ENCODE measurements at regions not wholly inside any gene's neighbourhood (a gene's known extent, or its start where the extent isn't known, plus 50 kb on each side); places are given as distances from the start of the nearest gene placed in this dataset.

DNA sequence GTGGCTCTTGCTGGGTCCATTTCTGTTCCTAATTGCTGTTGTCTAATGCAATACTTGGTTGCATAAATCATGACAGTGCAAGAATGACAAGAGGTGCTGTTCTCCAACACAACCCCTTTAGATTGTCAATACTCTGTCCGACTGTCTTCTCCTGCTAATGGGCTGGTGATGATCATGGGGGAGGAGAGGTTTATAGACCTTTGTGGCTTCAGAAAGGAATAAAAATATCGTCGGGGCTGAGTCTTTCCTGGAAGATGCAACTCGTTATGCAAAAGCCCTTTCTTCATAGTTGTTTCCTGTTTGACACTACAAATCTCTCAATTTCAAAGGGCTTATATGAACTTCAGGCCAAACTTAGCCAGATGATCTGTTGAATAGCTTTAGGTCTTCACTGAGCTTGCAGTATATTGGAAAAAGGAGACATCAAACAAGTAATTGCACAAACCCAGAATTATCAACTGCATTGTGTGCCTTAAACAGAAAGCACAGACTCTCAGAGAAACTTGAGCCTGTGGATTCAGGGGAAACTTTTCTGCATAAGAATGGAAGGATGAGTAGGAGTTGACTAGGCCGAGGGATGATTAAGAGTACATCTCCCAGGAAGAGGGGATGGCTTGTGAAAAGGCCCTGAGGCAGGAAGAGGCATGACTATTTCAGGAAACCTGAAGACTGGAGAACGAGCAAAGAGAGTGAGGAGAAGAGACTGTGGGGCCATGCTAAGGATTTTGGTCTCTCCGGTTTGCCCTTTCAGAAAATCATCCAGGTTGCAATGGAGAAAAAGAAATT, 107.6 kb downstream of the TSEN15 start:
- peak; percentile 83 for DNase-seq (ENCODE audit: low read depth)
- no peak overlapping the region for H3K4me3 ChIP-seq (ENCODE audit: low read depth, low read length)
- TF ChIP-seq POLR2A (IDR thresholded peaks at IDR 0.05; ENCODE audit: extremely low read depth, insufficient read length) (no peak), MYC (IDR thresholded peaks at IDR 0.05; ENCODE audit: low read depth, low read length) (no peak)
- TF ChIP-seq, protein P1, sequence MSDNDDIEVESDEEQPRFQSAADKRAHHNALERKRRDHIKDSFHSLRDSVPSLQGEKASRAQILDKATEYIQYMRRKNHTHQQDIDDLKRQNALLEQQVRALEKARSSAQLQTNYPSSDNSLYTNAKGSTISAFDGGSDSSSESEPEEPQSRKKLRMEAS (IDR thresholded peaks at IDR 0.05; ENCODE audit: low read depth, low read length): no peak
- TF ChIP-seq, protein P2, sequence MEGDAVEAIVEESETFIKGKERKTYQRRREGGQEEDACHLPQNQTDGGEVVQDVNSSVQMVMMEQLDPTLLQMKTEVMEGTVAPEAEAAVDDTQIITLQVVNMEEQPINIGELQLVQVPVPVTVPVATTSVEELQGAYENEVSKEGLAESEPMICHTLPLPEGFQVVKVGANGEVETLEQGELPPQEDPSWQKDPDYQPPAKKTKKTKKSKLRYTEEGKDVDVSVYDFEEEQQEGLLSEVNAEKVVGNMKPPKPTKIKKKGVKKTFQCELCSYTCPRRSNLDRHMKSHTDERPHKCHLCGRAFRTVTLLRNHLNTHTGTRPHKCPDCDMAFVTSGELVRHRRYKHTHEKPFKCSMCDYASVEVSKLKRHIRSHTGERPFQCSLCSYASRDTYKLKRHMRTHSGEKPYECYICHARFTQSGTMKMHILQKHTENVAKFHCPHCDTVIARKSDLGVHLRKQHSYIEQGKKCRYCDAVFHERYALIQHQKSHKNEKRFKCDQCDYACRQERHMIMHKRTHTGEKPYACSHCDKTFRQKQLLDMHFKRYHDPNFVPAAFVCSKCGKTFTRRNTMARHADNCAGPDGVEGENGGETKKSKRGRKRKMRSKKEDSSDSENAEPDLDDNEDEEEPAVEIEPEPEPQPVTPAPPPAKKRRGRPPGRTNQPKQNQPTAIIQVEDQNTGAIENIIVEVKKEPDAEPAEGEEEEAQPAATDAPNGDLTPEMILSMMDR (IDR thresholded peaks at IDR 0.05; ENCODE audit: low read depth, low read length): no peak

DNA sequence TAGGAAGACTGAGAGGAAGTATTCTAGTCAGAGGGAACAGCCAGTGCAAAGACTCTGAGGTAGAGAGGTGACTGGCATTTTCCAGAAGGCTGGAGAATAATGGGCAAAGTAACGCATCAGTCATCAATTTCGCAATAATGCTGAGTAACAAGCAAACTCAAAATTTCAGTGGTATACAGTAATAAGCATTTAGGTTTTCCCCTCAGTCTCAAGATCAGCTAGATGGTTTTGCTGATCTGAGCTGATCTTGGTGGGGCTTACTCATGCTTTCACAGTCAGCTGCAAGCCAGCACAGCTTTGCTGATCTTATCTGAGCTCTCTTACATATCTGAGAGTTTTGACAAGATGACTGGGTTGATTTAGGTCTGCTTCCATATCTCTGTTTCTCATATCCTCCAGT, 108.7 kb downstream of the TSEN15 start:
- peak; percentile 31 for DNase-seq (ENCODE audit: low read depth)
- TF ChIP-seq, protein P1 (IDR thresholded peaks at IDR 0.05; ENCODE audit: low read depth, low read length): no peak
- TF ChIP-seq POLR2A (IDR thresholded peaks at IDR 0.05; ENCODE audit: extremely low read depth, insufficient read length): no peak
- no peak for TF ChIP-seq MYC (IDR thresholded peaks at IDR 0.05; ENCODE audit: low read depth, low read length)
- TF ChIP-seq, protein P2 (IDR thresholded peaks at IDR 0.05; ENCODE audit: low read depth, low read length): no peak
- no peak overlapping the region for H3K4me3 ChIP-seq (ENCODE audit: low read depth, low read length)

DNA sequence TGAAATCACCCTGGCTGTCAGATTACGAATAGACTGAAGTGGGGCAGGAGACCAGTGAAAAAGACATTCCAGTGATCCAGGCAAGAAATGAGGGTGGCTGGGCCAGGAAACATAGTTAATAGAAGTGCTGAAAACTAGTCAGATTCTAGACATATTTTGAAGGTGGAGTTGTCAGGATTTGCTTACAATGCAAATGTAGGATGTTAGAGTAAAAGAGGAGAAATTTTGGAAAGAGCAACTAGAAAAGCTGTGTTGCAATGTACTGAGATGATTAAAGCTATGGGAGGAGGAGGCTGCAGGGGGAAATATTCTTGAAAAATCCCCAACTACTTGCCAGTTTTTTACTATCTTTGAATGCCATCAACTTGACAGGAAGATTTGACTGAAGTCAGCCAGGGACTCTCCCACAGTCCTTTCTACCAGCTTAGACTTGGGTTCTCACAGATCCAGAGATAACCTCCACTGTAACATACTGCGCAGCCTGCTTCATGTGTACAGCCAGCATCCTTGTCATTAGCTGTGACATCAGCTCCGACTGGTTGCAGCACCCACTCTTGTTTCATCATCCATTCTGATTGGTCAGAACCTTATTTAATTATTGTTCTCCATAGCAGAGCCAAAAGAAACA, 109.7 kb downstream of the TSEN15 start:
- no peak overlapping the region for H3K4me3 ChIP-seq (ENCODE audit: low read depth, low read length)
- DNase-seq (ENCODE audit: low read depth): no peak
- TF ChIP-seq, protein P2 (IDR thresholded peaks at IDR 0.05; ENCODE audit: low read depth, low read length): no peak
- TF ChIP-seq POLR2A (IDR thresholded peaks at IDR 0.05; ENCODE audit: extremely low read depth, insufficient read length): no peak
- TF ChIP-seq, protein P1 (IDR thresholded peaks at IDR 0.05; ENCODE audit: low read depth, low read length): no peak
- TF ChIP-seq MYC (IDR thresholded peaks at IDR 0.05; ENCODE audit: low read depth, low read length): no peak

DNA sequence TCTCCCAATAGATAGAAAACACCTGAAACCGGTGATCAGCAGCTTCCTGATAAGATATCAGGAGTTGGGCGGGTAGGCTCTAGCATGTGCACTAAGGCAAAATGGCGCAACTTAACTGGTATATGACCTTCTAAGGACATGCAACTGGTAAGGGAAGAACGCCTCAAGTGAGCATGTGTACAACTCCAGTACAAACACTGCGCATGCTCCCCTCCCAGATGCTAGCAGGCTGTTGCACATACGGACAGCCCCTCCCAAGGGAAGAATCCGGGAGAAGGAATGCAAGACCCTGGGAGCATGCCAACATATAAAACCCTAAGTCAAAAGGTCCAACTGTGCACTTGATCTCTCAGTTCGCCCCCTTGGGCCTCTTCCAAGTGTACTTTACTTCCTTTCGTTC, 110.8 kb downstream of the TSEN15 start:
- H3K4me3 ChIP-seq (ENCODE audit: low read depth, low read length): no peak overlapping the region
- no peak for DNase-seq (ENCODE audit: low read depth)
- TF ChIP-seq MYC (IDR thresholded peaks at IDR 0.05; ENCODE audit: low read depth, low read length): no peak
- no peak for TF ChIP-seq POLR2A (IDR thresholded peaks at IDR 0.05; ENCODE audit: extremely low read depth, insufficient read length)
- TF ChIP-seq, protein P2 (IDR thresholded peaks at IDR 0.05; ENCODE audit: low read depth, low read length): no peak
- TF ChIP-seq, protein P1 (IDR thresholded peaks at IDR 0.05; ENCODE audit: low read depth, low read length): no peak

DNA sequence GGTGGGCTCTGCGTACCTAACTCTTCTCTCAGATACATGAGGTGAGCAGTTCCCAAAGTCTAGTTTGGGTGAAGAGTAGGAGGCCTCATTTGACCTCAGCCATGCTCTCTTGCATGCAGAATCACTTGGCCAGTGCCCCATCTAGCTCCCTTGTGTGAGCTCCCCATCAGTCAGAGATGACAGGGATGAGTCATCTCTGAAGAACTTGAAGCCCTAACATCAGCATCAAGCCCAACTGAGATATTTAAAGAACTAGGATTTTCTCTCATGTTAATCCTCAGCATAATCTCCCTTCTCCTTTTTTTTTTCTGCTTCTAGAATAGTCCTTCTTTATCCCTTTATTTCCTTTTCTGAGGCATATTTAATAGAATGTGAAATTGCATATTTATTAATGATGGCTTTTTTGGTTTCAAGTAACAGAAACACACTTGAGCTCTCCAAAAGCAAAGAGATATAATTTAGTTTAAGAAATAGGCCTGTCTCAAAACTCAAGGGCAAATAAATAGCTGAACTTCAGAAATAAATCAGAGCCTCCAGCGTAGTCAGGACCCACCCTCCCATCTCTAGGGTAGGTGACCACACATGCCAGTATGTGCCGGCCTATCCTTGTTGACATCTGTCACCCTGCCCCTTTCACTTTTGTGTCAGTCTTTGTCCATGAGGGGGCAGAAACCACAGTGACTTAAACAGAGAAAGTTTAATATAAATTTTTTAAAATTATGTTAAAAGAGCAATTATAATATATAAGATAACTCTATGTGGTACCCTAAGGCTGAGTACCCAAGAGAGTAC, 112.3 kb downstream of the TSEN15 start:
- H3K4me3 ChIP-seq (ENCODE audit: low read depth, low read length): no peak overlapping the region
- DNase-seq (ENCODE audit: low read depth): peak; percentile 27
- no peak for TF ChIP-seq POLR2A (IDR thresholded peaks at IDR 0.05; ENCODE audit: extremely low read depth, insufficient read length)
- TF ChIP-seq, protein P2 (IDR thresholded peaks at IDR 0.05; ENCODE audit: low read depth, low read length): no peak
- TF ChIP-seq, protein P1 (IDR thresholded peaks at IDR 0.05; ENCODE audit: low read depth, low read length): no peak
- no peak for TF ChIP-seq MYC (IDR thresholded peaks at IDR 0.05; ENCODE audit: low read depth, low read length)
